HG02588 (cell line): ENCODE measurements at regions not wholly inside any gene's neighbourhood (a gene's known extent, or its start where the extent isn't known, plus 50 kb on each side); places are given as distances from the start of the nearest gene placed in this dataset.

Experiments
- ATAC-seq: cut with Tn5 transposase; IDR thresholded peaks from one replicate; pipeline ENCODE4 v1.9.1; 2021; ENCODE audit warnings: mild to moderate bottlenecking, moderate library complexity; ENCODE audit not compliant: unreplicated experiment

- no peak for ATAC-seq
These were observed 408.4 kb downstream of the HRH4 start for GRCh38 chr18:24868760-24869237.

- no peak for ATAC-seq
These were observed 408.8 kb downstream of the HRH4 start for GRCh38 chr18:24869285-24869684.

- ATAC-seq: no peak
These were observed 414.8 kb downstream of the HRH4 start for GRCh38 chr18:24875286-24875685.

- no peak for ATAC-seq
These were observed 415.3 kb downstream of the HRH4 start for GRCh38 chr18:24875777-24876176.

- no peak for ATAC-seq
These were observed 415.8 kb downstream of the HRH4 start for GRCh38 chr18:24876266-24876665.

- no peak for ATAC-seq
These were observed 416.6 kb downstream of the HRH4 start for GRCh38 chr18:24877066-24877465.

- ATAC-seq: no peak
These were observed 417.1 kb downstream of the HRH4 start for GRCh38 chr18:24877546-24877945.

- no peak for ATAC-seq
These were observed 417.9 kb downstream of the HRH4 start for GRCh38 chr18:24878289-24878688.

- ATAC-seq: no peak
These were observed 424.8 kb downstream of the HRH4 start for GRCh38 chr18:24885276-24885675.

- no peak for ATAC-seq
These were observed 434.4 kb downstream of the HRH4 start for GRCh38 chr18:24894880-24895279.

- ATAC-seq: no peak
These were observed 437.0 kb downstream of the HRH4 start for GRCh38 chr18:24897461-24897860.

GRCh38 chr18:24910221-24910620, 441.7 kb downstream of the ZNF521 start:
- no peak for ATAC-seq

- ATAC-seq: no peak
These were observed 438.3 kb downstream of the ZNF521 start for GRCh38 chr18:24913507-24914170.

- no peak for ATAC-seq
These were observed 437.8 kb downstream of the ZNF521 start for GRCh38 chr18:24914171-24914525.

- ATAC-seq: no peak
These were observed 437.3 kb downstream of the ZNF521 start for GRCh38 chr18:24914685-24915084.

GRCh38 chr18:24915547-24915946, 436.4 kb downstream of the ZNF521 start:
- ATAC-seq: no peak

GRCh38 chr18:24917767-24918166, 434.2 kb downstream of the ZNF521 start:
- no peak for ATAC-seq

- no peak for ATAC-seq
These were observed 433.7 kb downstream of the ZNF521 start for GRCh38 chr18:24918257-24918656.

GRCh38 chr18:24919181-24919797, 432.7 kb downstream of the ZNF521 start:
- no peak for ATAC-seq

- ATAC-seq: peak; percentile 68
These were observed 429.5 kb downstream of the ZNF521 start for GRCh38 chr18:24922491-24922890.

GRCh38 chr18:24923138-24923537, 428.8 kb downstream of the ZNF521 start:
- peak; percentile 90 for ATAC-seq

GRCh38 chr18:24924066-24924716, 427.8 kb downstream of the ZNF521 start:
- ATAC-seq: no peak
